NCI-H2107 treated with DMSO at 0.1 percent for 48 hours (cell line): ENCODE measurements at regions not wholly inside any gene's neighbourhood (a gene's known extent, or its start where the extent isn't known, plus 50 kb on each side); places are given as distances from the start of the nearest gene placed in this dataset.
"Not testable (repeated sequence)": the region's sequence is repeated elsewhere in the genome, so short reads cannot be mapped to it uniquely, and the experiment has no call there.

Experiments used
- DNase-seq: peaks from one replicate; lab custom pipeline; 2025; ENCODE audit not compliant: unreplicated experiment; lab: John Stamatoyannopoulos, UW

DNA sequence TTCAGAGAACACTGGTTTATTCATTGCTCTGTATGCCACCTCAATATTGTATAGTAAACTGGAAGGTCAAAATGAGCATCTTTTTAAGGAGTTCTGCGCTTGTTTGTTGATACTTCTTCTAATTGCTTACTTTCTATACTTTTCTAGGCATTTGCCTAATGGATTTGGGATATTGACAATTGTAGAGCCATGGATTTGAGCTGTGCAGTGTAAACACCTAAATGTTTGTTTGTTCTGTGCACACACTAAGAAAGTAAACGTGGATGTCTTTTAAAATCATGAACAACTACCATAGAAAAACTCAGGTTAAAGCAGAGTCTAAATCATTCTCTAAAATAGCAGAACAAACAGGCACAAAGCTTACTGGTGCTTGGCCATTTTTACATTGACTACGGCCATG is 436.6 kb upstream of the GBE1 start:
- DNase-seq = no peak

DNA sequence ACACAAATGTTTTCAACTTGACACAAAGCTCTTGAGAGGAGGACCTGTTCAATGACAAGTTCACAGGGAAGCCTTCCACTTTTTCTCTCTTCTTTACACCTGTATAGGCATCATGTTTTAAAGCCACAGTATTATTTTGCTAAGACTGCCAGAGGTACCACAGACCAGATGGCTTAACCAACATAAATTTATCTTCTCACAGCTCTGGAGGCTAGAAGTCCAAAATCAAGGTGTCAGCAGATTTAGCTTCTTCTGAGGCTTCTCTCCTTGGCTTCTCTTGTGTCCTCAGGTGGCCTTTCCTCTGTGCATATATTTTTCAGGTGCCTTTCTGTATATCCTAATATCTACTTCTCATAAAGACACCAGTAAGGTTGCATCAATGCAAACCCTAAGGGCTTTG is 435.2 kb upstream of the GBE1 start:
- DNase-seq = no peak

DNA sequence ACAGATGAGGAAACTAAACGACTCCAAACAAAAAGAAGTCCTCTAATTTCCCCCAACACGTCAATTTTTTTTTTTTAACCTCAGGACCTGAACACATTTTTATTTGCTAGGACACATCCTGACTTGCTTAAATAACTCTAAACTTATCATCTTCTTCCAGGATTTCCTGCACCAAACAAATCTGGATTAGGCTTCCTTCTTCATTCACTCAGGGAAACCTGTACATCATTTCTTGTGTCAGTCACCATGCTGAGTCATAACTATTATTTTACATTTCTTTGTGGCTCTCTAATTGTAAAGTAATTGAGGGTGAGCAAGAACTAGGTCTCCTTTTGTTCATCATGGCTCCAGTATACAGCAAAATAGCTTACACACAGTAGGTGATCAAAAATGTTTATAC is 433.4 kb upstream of the GBE1 start:
- no peak for DNase-seq

DNA sequence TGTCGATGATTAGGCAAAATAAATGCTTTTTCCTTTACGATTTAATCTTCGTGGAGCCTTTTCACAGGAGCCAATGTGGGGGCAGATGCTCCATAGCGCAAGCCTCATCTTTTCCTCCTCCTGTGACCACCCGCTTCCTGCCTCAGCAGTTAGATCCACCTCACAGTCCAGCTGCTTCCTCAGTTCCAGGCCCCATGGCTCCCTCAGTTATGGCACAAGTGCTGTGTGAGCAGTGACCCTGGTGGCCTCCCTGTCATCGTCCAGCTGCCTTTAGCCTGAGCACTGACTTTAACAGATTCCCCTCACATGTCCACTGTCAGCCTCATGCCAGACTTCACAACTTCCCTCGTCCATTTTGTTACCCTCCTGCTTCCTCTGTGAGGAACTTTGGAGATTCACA is 424.6 kb upstream of the GBE1 start:
- DNase-seq = no peak

DNA sequence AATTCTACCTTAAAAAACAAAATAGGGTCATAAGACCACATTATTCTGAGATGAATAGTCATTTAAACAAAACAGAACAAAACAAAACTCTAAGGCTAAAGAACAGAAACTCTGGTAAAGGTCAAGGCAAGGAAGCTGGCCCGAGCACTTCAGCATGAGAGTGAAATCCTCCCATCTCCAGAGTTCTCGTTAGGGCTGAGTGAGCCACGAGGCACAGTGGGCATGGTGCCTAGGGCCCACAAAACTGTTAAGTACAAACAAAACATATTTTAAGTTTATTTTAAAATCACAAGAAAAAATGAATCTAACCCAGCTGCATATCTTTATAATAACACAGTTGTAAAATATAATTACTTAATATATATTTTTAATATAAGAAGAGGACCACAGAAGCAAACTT is 417.8 kb upstream of the GBE1 start:
- no peak for DNase-seq

DNA sequence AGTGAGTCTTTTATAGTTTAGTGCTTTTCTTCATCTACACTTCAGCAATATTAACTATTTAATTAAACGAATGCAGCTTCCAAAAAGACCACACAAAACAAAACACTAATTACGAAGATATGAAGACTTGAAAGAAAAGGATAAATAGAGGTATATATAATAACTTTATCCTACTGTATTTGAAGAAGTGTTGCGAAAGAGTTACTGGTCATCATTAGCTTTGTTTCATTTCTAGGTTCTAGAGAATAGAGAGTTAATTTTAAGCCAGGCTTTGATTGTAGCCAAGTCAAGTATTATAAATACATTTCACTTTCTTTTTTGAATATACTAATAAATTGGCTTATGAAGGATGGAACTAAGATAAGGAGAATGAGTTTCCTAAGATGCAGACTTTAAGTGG is 416.8 kb upstream of the GBE1 start:
- no peak for DNase-seq

DNA sequence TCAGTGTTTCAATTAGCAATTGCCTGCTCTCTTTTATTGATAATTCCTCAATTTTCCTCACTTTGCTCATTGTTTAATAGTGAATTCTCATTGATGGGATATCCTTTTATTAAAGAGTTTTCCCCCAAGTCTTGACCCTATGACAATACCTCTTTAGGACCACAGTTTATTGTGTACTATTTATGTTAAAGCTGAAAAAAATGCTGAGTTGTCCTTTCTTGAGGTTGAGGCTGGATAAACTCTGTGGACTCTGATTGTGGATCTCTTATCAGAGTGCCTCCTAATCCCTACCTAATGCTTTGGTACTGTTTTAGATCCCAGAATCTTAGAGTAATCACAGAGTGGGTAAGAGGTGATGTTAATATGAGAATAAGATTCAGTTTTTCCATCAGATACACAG is 416.3 kb upstream of the GBE1 start:
- DNase-seq = no peak

DNA sequence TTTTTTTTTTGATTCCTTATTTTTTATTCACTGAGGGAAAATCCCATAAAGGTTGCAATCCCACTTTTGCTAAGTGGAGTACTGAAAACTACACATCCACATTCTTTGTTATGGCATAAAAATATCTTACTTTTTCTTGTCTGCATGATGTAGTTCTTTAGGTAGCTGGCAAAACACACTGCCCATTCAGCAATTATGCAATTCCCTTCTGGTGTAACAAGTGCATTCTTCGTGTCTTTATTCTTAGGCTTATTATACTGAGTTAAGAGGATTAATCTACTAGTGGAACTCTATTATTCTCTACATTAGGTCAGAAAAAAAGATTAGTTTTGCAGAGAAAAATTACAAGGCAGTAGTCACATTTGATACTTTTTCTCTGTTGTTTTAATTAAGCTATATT is 403.8 kb upstream of the GBE1 start:
- no peak for DNase-seq

DNA sequence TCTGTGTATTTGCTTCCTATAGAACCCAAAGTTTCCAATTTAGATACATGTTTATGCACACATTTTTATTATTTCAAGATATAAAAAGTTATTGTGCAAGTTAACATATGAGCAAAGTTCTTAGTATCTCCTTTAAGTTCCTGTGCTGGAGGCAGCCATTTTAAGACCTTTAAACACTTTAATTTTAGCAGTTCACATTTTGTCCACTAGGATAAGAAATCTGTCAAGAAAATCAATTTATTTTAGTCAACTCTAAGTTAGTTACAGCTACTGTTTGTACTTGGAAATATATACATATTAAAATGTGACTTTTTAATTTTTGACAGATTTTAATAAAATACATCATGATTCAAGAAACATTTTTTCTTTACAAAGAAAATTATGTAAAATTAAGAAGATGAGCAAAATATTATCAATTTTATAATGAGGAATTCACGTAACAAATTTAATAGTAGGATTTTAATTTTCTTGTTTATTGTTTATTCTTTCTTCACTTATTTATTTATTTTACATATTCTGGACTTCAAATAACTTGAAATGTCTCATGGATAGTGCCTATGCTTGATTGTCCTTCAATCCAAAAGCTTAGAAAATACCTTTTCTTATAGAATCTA is 402.6 kb upstream of the GBE1 start:
- DNase-seq = no peak

DNA sequence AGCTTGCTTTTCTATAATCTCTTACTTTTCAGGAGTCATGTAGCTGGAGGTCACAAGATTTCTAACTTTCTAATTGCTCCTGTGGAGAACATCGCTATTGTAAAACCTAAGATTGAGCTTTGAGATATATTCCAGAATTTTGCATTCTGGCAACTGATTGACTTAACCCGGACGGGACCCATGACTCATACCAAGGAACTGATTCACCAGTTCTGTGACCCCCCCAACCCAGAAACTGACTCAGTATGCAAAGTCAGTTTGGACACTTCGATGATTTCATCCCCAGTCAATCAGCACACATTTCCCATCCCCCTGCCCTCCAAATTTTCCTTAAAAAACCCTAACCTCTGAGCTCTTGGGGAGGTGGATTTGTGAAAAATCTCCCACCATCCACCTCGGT is 396.5 kb upstream of the GBE1 start:
- no peak for DNase-seq

DNA sequence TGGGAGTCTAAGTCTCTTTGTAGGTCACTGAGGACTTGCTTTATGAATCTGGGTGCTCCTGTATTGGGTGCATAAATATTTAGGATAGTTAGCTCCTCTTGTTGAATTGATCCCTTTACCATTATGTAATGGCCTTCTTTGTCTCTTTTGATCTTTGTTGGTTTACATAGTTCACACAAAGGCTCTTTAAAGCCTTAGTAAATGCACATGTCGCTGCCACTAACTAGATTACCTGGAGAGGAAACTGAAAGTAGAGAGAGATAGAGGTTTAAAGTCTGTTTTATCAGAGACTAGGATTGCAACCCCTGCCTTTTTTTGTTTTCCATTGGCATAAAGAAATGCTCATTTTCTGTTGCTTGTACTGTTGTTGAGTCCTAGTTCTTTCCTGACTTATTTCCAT is 392.4 kb upstream of the GBE1 start:
- not testable (repeated sequence) for DNase-seq

DNA sequence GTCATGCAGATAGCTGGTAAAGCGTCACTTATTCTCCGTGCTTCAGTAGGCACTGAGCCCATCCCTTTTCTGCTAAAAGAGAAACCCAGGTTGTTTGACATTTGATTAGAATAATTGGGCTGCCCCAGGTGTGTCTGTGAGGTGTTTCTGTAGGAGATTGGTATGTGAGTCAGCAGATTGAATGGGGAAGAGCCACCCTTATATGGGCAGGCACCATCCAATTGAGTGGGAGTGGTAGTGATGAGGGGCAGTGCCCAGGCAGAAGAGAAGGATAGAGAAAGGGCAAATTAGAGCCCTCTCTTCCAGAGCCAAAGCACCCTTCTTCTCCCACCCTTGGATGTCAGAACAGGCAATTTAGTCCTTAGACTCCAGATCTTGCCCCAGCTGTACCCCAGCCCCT is 384.3 kb upstream of the GBE1 start:
- no peak for DNase-seq

DNA sequence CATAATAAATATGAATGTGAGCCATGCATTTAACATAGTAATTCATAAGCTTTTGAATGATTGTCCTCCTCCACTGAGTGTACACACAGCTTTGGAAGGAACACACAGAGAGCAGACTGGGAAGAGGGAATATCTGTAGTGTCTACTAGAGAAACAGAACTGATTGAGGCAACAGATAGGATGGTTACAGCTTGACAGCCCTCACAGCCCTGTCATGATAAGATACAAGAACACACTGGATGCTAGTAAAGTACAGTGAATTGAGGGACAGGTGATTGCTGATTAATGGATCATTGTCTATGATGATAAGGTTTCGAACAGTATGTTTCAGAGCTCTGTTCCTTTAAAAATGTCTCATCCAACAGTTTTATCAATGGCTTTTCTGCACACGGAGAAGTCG is 383.4 kb upstream of the GBE1 start:
- no peak for DNase-seq

DNA sequence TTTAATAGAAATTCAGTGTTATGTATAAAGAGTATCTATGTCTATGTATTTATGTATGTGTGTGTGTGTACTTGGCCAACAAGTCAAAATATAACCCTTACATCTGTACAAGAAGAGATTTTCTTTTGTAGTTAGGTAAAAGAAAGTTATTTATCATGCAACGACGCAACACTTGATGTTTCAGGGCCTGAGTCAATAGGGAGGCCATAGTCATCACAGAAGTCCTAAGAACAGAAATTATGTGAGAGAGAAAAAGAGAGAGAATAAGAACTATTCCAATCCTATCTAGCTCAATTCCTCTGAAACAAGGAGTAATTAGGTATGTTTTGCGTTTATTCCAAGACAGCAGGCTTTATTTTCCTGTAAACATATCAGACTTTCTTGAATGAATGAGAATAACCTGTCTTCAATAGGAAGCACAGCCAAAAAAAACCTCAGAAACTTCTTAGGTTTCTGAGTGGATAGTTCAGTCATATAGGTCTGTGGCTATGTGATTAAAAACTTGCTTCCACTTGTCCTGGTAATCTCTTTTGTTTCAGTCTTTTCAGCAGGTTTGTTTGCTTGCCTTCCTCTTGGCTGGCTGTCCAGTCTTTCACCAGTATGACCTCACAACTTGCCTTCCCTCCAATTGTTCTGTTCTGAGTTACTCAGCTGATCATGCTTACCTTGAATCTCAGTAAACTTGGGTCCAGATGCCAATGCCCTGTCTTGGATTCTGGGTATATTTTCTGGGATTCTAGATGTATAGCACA is 382.4 kb upstream of the GBE1 start:
- no peak for DNase-seq

DNA sequence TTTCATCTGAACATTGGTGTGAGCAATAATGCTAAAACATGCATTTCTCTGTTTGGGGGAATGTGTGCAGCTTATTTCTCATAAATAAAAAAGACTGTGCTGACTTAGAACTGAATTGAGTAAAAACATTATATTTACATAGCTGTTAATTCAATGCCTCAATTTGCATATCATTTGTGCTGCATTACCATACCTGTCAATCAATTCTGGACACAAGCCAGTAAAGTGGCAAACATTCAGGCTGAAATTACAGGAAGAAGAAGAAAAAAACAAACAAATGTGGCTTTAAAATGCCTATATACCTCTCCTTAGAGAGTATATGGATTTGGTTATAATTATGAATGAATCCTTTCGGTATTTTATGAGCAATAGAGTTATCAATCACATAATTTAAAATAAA is 380.1 kb upstream of the GBE1 start:
- DNase-seq = no peak

DNA sequence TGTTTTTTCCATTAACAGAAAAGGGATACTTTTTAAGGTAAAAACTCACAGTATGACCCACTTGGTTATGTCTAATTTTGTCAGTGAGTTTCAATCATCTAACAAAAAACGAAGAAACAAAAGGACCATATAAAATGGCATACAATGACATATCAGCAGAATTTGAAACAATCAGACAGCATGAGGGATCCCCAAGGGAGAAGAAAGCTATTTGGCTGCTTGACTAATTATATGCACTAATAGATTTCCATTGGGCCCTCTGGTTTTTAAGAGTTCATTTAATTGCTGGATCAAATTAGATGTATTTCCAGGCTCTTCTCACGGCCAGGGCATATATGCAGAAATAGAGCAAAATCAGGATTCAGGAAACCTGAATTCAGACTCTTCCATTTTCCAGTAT is 376.4 kb upstream of the GBE1 start:
- no peak for DNase-seq

DNA sequence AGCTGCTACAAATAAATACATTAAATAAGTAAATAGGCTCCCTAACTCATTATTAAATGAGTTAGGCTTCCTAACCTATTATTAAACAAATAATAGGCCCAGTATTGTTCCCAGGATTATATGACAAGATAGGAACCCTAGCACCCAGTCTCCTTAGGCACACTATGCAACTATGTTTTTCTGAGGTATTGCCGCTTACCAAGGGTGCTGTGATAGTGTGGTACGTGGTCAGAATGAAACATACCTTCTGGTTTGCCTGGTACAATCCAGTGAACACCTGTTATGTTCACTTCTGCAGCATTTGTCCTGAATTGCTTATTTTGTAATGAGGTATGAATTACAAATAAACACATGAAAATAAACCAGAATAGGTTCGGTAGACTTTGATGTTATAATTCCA is 375.6 kb upstream of the GBE1 start:
- no peak for DNase-seq

DNA sequence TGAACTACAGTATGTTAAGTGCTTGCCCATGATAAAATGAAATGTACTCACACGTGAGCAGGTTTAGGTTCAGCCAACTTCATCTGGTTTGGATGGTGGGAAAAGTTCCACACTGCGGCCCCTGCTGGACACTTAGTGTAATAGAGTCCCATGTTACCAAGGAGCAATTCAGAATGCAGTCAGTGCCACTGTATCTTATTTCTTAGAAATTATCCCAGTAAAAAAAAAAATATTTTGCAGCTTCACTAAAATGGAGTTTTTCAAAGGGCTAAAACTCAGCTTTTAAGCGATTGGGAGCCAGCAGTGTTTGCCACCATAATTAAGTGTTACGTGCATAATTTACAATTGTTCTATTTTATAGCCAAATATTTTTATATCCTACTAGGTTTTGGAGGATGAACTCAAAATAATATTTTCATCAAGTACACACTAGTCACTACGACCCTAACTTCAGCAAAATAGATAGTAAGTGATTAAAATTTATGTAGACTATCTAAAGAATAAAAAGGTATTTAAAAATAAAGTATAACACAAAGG is 371.7 kb upstream of the GBE1 start:
- peak; percentile 41 for DNase-seq

DNA sequence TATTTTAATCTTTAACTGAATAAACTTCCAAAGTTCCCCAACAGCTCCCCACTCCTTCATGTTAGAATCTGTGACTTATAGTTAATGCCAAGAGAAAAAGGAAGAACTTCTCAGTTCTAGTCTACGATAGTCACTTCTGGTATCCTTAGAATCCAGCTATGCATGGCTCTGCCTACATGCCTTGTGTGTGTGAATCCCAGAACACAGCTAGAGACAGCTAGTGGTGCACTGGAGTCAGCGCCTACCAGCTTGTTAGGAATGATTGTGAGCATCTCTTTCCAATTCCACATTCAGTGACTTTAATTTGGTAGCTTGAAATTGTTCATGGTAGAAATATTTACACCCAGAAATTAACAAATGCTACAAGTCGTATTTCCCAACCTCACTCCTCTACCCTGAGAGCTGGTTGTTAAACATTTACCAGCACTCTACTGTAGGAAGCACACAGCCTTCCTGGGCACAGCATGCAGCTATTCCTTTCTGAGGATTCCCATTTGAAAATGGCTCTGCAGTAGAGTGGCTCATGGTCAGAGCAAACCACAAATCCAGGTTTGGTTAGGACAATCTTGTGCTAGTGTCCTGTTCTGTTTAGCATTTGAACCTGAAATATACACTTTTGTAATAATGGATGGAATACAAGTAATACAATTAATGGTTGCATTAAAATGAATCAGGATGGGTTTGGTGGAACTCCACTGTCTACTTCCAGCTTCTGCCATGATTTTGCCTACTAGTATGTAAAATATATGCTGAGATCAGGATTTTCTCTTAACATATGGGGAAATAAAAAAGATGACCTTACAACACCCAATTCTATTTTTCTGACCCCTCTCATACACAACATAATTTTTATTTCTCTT is 371.0 kb upstream of the GBE1 start:
- DNase-seq = no peak

DNA sequence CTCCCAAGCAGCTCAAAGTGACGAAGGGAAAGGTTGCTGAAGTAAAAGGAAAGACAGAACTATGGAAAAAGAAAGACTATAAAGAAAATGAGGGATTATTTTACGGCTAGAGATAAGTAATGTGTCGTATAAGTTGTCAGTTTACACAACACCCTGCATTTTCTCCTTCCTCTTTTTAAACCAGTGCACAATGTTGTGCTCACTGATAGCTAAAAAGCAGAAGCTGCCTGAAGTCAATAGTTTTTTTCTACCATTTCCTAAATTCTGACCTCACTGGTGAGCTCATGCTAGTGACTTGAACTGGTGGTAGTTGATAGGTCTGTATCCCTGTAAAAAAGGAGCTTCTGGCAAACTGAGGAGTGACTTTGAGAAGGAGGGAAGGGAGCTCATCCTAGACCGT is 368.6 kb upstream of the GBE1 start:
- no peak for DNase-seq

DNA sequence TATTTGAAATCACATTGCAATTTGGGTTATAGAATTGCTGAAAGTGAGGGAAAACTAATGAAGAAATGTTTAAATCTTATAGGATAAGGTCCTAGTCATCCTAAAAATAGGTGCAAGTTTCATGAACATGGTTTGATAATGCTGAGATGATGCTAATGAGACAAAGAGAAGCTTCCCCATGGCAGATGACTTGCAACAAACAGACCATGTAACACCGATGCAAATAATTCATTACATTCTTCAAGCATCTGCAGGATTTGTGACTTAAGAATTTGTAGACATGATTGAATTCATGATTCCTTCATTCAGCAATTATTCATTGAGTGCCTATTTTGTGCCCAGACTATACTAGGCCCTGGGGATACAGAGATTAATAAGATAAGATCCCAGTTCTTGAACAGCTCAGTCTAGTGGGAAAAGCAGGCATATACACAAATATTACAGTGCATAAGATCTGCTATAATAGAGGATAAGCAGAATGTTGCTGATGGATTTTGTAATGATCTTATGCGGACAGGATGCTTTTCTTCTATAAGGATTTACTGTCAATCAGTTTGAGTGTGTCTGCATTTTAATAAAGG is 367.9 kb upstream of the GBE1 start:
- DNase-seq = no peak

DNA sequence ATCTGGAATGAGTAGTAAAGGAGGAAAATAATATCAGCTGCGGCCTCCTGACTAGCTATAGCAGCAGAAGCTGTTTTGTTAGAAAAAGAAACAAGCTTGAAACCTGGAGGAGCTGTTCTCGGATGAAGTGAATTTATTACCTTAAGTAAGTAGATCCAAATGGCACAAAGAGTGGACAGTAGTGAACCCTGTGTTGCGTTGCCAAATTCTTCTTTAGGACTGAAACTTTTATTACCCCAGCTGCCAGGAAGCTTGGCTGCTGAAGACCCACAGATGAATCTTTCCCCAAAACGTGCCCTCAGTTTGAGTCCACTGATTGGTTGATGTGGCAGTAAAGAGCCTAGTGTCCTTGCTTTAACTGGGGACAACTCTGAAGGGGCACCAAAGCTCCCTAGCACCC is 366.8 kb upstream of the GBE1 start:
- no peak for DNase-seq
